Activated naive CD8-positive, alpha-beta T cell treated with anti-CD3 and anti-CD28 coated beads, Interleukin-2, amount 10 ng/mL, durations not matched to agents 7 days and 5 days (primary cell): ENCODE measurements at regions not wholly inside any gene's neighbourhood (a gene's known extent, or its start where the extent isn't known, plus 50 kb on each side); places are given as distances from the start of the nearest gene placed in this dataset.
A peak's percentile ranks its signal among the peaks of the same experiment; 100 is the strongest.
"Not testable (repeated sequence)": the region's sequence is repeated elsewhere in the genome, so short reads cannot be mapped to it uniquely, and the experiment has no call there.

Experiments
- ATAC-seq: fragments of 150-1000 bp; cut with Tn5 transposase; one replicate; pipeline ENCODE4 v1.10.0; 2021; ENCODE audit warnings: low read depth, moderate library complexity
- POLR2A ChIA-PET: fragments of 350-600 bp; sonication (Branson Sonifier 250); formaldehyde crosslinking; loops from one replicate; lab custom pipeline; 2021; ENCODE audit warnings: antibody characterized with exemption; lab: Charles Lee
- DNase-seq: peaks from one replicate; pipeline ENCODE4 v3.0.0; 2021
- H3K27ac Mint-ChIP-seq: one replicate; pipeline ENCODE4 v1.8.0; 2022; ENCODE audit warnings: mild to moderate bottlenecking, mixed read lengths
- H3K27me3 Mint-ChIP-seq: one replicate; pipeline ENCODE4 v1.8.0; 2022; ENCODE audit warnings: mild to moderate bottlenecking, moderate library complexity, mixed read lengths
- H3K36me3 Mint-ChIP-seq: one replicate; pipeline ENCODE4 v1.8.0; 2021; ENCODE audit warnings: mild to moderate bottlenecking, mixed read lengths
- H3K4me1 Mint-ChIP-seq: one replicate; pipeline ENCODE4 v1.8.0; 2021; ENCODE audit warnings: mixed read lengths
- H3K4me3 Mint-ChIP-seq: one replicate; pipeline ENCODE4 v1.8.0; 2022; ENCODE audit warnings: mild to moderate bottlenecking, moderate library complexity, mixed read lengths
- H3K9me3 Mint-ChIP-seq: one replicate; pipeline ENCODE4 v1.8.0; 2021; ENCODE audit warnings: mixed read lengths

- POLR2A ChIA-PET, result no interaction called here
- H3K27me3 Mint-ChIP-seq, result peaks cover under 1% of the 10 kb centered on the region
- DNase-seq, result no peak
- no peak overlapping the region for H3K27ac Mint-ChIP-seq
- no peak overlapping the region for H3K4me3 Mint-ChIP-seq
- no peaks in the 10 kb centered on the region for H3K36me3 Mint-ChIP-seq
- ATAC-seq, result no peak
- no peaks in the 10 kb centered on the region for H3K4me1 Mint-ChIP-seq
- H3K9me3 Mint-ChIP-seq, result no peaks in the 10 kb centered on the region
Measured at GRCh38 chr11:31960126-31960525, 130.7 kb upstream of the RCN1 start.

- Mint-ChIP-seq H3K4me3 (no peak overlapping the region), H3K36me3 (no peaks in the 10 kb centered on the region)
Measured at GRCh38 chr11:31959716-31960115, 131.2 kb upstream of the RCN1 start.

GRCh38 chr11:31958076-31958735, 132.7 kb upstream of the RCN1 start:
- POLR2A ChIA-PET, result no interaction called here
- ATAC-seq, result peak; percentile 63
- Mint-ChIP-seq H3K36me3 (no peaks in the 10 kb centered on the region), H3K4me3 (no peak overlapping the region), H3K27ac (no peak overlapping the region), H3K27me3 (peaks cover 10% of the 10 kb centered on the region), H3K4me1 (no peaks in the 10 kb centered on the region), H3K9me3 (no peaks in the 10 kb centered on the region)
- peak; percentile 71 for DNase-seq

More at GRCh38 chr11:31959716-31960115, 131.2 kb upstream of the RCN1 start:
- no peaks in the 10 kb centered on the region for H3K4me1 Mint-ChIP-seq
- H3K27ac Mint-ChIP-seq, result no peak overlapping the region
- POLR2A ChIA-PET, result no interaction called here
- no peaks in the 10 kb centered on the region for H3K9me3 Mint-ChIP-seq
- H3K27me3 Mint-ChIP-seq, result peaks cover 4% of the 10 kb centered on the region
- ATAC-seq (no peak), DNase-seq (no peak)

GRCh38 chr11:31957674-31958073, 133.2 kb upstream of the RCN1 start:
- Mint-ChIP-seq H3K4me1 (no peaks in the 10 kb centered on the region), H3K27ac (no peak overlapping the region), H3K36me3 (no peaks in the 10 kb centered on the region), H3K4me3 (no peak overlapping the region), H3K27me3 (peaks cover 10% of the 10 kb centered on the region), H3K9me3 (no peaks in the 10 kb centered on the region)
- ATAC-seq (no peak), DNase-seq (no peak)
- POLR2A ChIA-PET, result no interaction called here

- no peaks in the 10 kb centered on the region for H3K36me3 Mint-ChIP-seq
- H3K4me3 Mint-ChIP-seq, result no peak overlapping the region
- H3K27ac Mint-ChIP-seq, result no peak overlapping the region
- DNase-seq (no peak), ATAC-seq (no peak)
- peaks cover 19% of the 10 kb centered on the region for H3K27me3 Mint-ChIP-seq
- H3K4me1 Mint-ChIP-seq, result no peaks in the 10 kb centered on the region
- POLR2A ChIA-PET, result no interaction called here
- no peaks in the 10 kb centered on the region for H3K9me3 Mint-ChIP-seq
Measured at GRCh38 chr11:31956310-31956709, 134.6 kb upstream of the RCN1 start.

GRCh38 chr11:31955838-31956237, 135.0 kb upstream of the RCN1 start:
- no peaks in the 10 kb centered on the region for H3K4me1 Mint-ChIP-seq
- POLR2A ChIA-PET, result no interaction called here
- DNase-seq (no peak), ATAC-seq (no peak)
- peaks cover 24% of the 10 kb centered on the region for H3K27me3 Mint-ChIP-seq
- no peaks in the 10 kb centered on the region for H3K36me3 Mint-ChIP-seq
- H3K4me3 Mint-ChIP-seq, result no peak overlapping the region
- no peaks in the 10 kb centered on the region for H3K9me3 Mint-ChIP-seq
- H3K27ac Mint-ChIP-seq, result no peak overlapping the region

- Mint-ChIP-seq H3K4me3 (no peak overlapping the region), H3K9me3 (no peaks in the 10 kb centered on the region)
Measured at GRCh38 chr11:31953803-31954327, 137.0 kb upstream of the RCN1 start.

GRCh38 chr11:31949733-31950200, 138.6 kb upstream of the PAX6 start:
- peaks cover 11% of the 10 kb centered on the region for H3K4me1 Mint-ChIP-seq
- POLR2A ChIA-PET, H3K27ac Mint-ChIP-seq, DNase-seq, ATAC-seq, H3K36me3 Mint-ChIP-seq, H3K9me3 Mint-ChIP-seq: not testable (repeated sequence)
- H3K27me3 Mint-ChIP-seq, result peaks cover 36% of the 10 kb centered on the region
- H3K4me3 Mint-ChIP-seq, result peak overlapping the region; percentile 0

More at GRCh38 chr11:31953803-31954327, 137.0 kb upstream of the RCN1 start:
- ATAC-seq (no peak), DNase-seq (no peak)
- POLR2A ChIA-PET, result no interaction called here
- Mint-ChIP-seq H3K36me3 (no peaks in the 10 kb centered on the region), H3K4me1 (peaks cover 11% of the 10 kb centered on the region), H3K27ac (no peak overlapping the region), H3K27me3 (peaks cover 28% of the 10 kb centered on the region)

GRCh38 chr11:31947051-31947450, 135.9 kb upstream of the PAX6 start:
- DNase-seq (no peak), ATAC-seq (no peak)
- POLR2A ChIA-PET, result no interaction called here
- H3K9me3 Mint-ChIP-seq, result no peaks in the 10 kb centered on the region
- H3K4me3 Mint-ChIP-seq, result no peak overlapping the region
- peaks cover 22% of the 10 kb centered on the region for H3K4me1 Mint-ChIP-seq
- H3K36me3 Mint-ChIP-seq, result no peaks in the 10 kb centered on the region
- peaks cover 27% of the 10 kb centered on the region for H3K27me3 Mint-ChIP-seq
- no peak overlapping the region for H3K27ac Mint-ChIP-seq

GRCh38 chr11:31943056-31943780, 132.1 kb upstream of the PAX6 start:
- Mint-ChIP-seq H3K4me3 (no peak overlapping the region), H3K27me3 (peaks cover 20% of the 10 kb centered on the region), H3K27ac (no peak overlapping the region), H3K36me3 (no peaks in the 10 kb centered on the region), H3K4me1 (peaks cover 11% of the 10 kb centered on the region), H3K9me3 (no peaks in the 10 kb centered on the region)
- POLR2A ChIA-PET, result no interaction called here
- ATAC-seq (peak; percentile 60), DNase-seq (no peak)

GRCh38 chr11:31940371-31941037, 129.4 kb upstream of the PAX6 start:
- no peak for DNase-seq
- no peak for ATAC-seq
- Mint-ChIP-seq H3K9me3 (no peaks in the 10 kb centered on the region), H3K27me3 (peaks cover 15% of the 10 kb centered on the region), H3K4me3 (no peak overlapping the region), H3K27ac (no peak overlapping the region), H3K36me3 (no peaks in the 10 kb centered on the region), H3K4me1 (peaks cover 11% of the 10 kb centered on the region)
- POLR2A ChIA-PET, result no interaction called here

GRCh38 chr11:31939004-31939403, 127.9 kb upstream of the PAX6 start:
- no peak overlapping the region for H3K4me3 Mint-ChIP-seq
- H3K36me3 Mint-ChIP-seq, result no peaks in the 10 kb centered on the region
- H3K27ac Mint-ChIP-seq, result no peak overlapping the region
- POLR2A ChIA-PET, result no interaction called here
- peaks cover 9% of the 10 kb centered on the region for H3K4me1 Mint-ChIP-seq
- H3K27me3 Mint-ChIP-seq, result peaks cover 15% of the 10 kb centered on the region
- no peak for ATAC-seq
- DNase-seq, result no peak
- H3K9me3 Mint-ChIP-seq, result no peaks in the 10 kb centered on the region

- Mint-ChIP-seq H3K9me3 (no peaks in the 10 kb centered on the region), H3K27me3 (peaks cover 11% of the 10 kb centered on the region), H3K27ac (no peak overlapping the region), H3K4me1 (no peaks in the 10 kb centered on the region), H3K4me3 (no peak overlapping the region), H3K36me3 (no peaks in the 10 kb centered on the region)
- POLR2A ChIA-PET, result no interaction called here
- ATAC-seq (no peak), DNase-seq (no peak)
Measured at GRCh38 chr11:31936312-31936711, 125.2 kb upstream of the PAX6 start.
